NCI-H1092 (cell line): ENCODE measurements at regions not wholly inside any gene's neighbourhood (a gene's known extent, or its start where the extent isn't known, plus 50 kb on each side); places are given as distances from the start of the nearest gene placed in this dataset.
"Not testable (repeated sequence)": the region's sequence is repeated elsewhere in the genome, so short reads cannot be mapped to it uniquely, and the experiment has no call there.

ENCODE experiments used
- DNase-seq: peaks from one replicate; lab custom pipeline; 2025; lab: John Stamatoyannopoulos, UW

- no peak for DNase-seq
These were observed 246.6 kb upstream of the LRRC3B start for GRCh38 chr3:26375843-26376530.

- DNase-seq, result no peak
These were observed 241.2 kb upstream of the LRRC3B start for GRCh38 chr3:26381411-26381810.

GRCh38 chr3:26406636-26407035 is 215.9 kb upstream of the LRRC3B start:
- DNase-seq, result no peak

- DNase-seq, result no peak
These were observed 204.0 kb upstream of the LRRC3B start for GRCh38 chr3:26418553-26418952.

- DNase-seq, result no peak
These were observed 200.2 kb upstream of the LRRC3B start for GRCh38 chr3:26422415-26422814.

- DNase-seq, result no peak
These were observed 197.5 kb upstream of the LRRC3B start for GRCh38 chr3:26425076-26425475.

- DNase-seq, result no peak
These were observed 193.6 kb upstream of the LRRC3B start for GRCh38 chr3:26428992-26429391.

GRCh38 chr3:26437678-26438077 is 184.9 kb upstream of the LRRC3B start:
- no peak for DNase-seq

GRCh38 chr3:26438325-26438940 is 184.1 kb upstream of the LRRC3B start:
- no peak for DNase-seq

- DNase-seq, result no peak
These were observed 183.3 kb upstream of the LRRC3B start for GRCh38 chr3:26438981-26439884.

GRCh38 chr3:26449996-26450395 is 172.6 kb upstream of the LRRC3B start:
- DNase-seq, result no peak

GRCh38 chr3:26452363-26452762 is 170.2 kb upstream of the LRRC3B start:
- no peak for DNase-seq

- DNase-seq, result no peak
These were observed 161.6 kb upstream of the LRRC3B start for GRCh38 chr3:26460985-26461384.

GRCh38 chr3:26472345-26472744 is 150.2 kb upstream of the LRRC3B start:
- no peak for DNase-seq

GRCh38 chr3:26474706-26475105 is 147.9 kb upstream of the LRRC3B start:
- no peak for DNase-seq

GRCh38 chr3:26480377-26480776 is 142.2 kb upstream of the LRRC3B start:
- DNase-seq, result no peak

GRCh38 chr3:26484140-26484539 is 138.4 kb upstream of the LRRC3B start:
- no peak for DNase-seq

GRCh38 chr3:26498271-26498670 is 124.3 kb upstream of the LRRC3B start:
- DNase-seq, result no peak

- no peak for DNase-seq
These were observed 117.2 kb upstream of the LRRC3B start for GRCh38 chr3:26505399-26505798.

- not testable (repeated sequence) for DNase-seq
These were observed 108.0 kb upstream of the LRRC3B start for GRCh38 chr3:26514445-26515029.

GRCh38 chr3:26515351-26515750 is 107.2 kb upstream of the LRRC3B start:
- DNase-seq, result no peak

GRCh38 chr3:26521261-26521660 is 101.3 kb upstream of the LRRC3B start:
- DNase-seq, result no peak

GRCh38 chr3:26522919-26523318 is 99.7 kb upstream of the LRRC3B start:
- DNase-seq, result no peak
